HL-60 (cell line): ENCODE measurements at regions not wholly inside any gene's neighbourhood (a gene's known extent, or its start where the extent isn't known, plus 50 kb on each side); places are given as distances from the start of the nearest gene placed in this dataset.

ENCODE experiments used
- SPI1 ChIP-seq: IDR thresholded peaks from 2 replicates; pipeline ENCODE4 v1.6.1; 2012; ENCODE audit warnings: low read depth, mild to moderate bottlenecking, borderline replicate concordance
- TF ChIP-seq, protein P1 (sequence below): IDR thresholded peaks from one replicate; pipeline ENCODE4 v1.5.1; 2011; ENCODE audit warnings: low read length, control low read depth, inconsistent platforms; ENCODE audit not compliant: insufficient read depth

DNA sequence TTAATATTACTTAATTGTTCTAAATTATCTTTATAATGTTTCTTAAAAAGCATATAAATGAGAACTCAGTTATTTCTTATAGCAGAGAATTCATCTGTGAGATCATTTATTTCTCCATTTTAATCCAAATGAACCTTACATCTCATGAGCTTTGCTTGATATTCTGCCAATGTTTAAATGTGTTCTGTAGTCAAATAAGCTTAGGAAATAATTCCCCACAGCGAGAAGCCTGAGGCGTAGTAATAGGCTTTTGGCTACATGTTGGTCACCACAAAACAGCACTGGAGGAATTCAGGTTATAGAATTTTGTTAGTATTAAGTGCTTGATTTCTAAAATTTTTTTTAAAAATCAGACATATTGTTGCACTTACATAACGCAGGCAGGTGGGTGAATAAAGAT lies 585.3 kb upstream of the RORB start:
- TF ChIP-seq SPI1: no peak
- TF ChIP-seq, protein P1, sequence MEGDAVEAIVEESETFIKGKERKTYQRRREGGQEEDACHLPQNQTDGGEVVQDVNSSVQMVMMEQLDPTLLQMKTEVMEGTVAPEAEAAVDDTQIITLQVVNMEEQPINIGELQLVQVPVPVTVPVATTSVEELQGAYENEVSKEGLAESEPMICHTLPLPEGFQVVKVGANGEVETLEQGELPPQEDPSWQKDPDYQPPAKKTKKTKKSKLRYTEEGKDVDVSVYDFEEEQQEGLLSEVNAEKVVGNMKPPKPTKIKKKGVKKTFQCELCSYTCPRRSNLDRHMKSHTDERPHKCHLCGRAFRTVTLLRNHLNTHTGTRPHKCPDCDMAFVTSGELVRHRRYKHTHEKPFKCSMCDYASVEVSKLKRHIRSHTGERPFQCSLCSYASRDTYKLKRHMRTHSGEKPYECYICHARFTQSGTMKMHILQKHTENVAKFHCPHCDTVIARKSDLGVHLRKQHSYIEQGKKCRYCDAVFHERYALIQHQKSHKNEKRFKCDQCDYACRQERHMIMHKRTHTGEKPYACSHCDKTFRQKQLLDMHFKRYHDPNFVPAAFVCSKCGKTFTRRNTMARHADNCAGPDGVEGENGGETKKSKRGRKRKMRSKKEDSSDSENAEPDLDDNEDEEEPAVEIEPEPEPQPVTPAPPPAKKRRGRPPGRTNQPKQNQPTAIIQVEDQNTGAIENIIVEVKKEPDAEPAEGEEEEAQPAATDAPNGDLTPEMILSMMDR: no peak
